Retina (tissue), 1 donor: ENCODE measurements at regions not wholly inside any gene's neighbourhood (a gene's known extent, or its start where the extent isn't known, plus 50 kb on each side); places are given as distances from the start of the nearest gene placed in this dataset.
A peak's percentile ranks its signal among the peaks of the same experiment; 100 is the strongest.

Experiments used
- DNase-seq: peaks from one replicate; pipeline ENCODE4 v3.0.0-alpha.2; 2016

DNA sequence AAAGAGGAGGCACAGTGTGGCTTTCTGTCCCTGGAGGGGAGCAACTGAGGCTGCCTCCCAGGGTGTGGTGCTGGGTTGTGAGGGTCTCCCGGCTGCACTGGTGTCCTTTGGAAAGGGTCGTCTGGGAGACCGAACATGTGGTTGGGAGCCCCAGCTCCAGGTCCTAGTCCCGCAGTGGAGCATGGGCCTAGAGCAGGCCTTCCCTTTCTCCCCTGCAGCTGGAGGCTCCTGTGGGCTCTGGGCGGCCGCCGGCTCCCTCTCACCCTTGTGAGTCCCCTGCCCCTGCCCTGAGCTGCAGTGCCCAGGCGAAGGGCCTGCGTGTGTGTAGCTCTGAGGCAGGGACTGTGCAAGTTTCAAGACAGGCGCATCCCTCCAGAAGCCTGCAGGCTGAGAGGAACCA, 1492.7 kb downstream of the BRD1 start:
- no peak for DNase-seq

DNA sequence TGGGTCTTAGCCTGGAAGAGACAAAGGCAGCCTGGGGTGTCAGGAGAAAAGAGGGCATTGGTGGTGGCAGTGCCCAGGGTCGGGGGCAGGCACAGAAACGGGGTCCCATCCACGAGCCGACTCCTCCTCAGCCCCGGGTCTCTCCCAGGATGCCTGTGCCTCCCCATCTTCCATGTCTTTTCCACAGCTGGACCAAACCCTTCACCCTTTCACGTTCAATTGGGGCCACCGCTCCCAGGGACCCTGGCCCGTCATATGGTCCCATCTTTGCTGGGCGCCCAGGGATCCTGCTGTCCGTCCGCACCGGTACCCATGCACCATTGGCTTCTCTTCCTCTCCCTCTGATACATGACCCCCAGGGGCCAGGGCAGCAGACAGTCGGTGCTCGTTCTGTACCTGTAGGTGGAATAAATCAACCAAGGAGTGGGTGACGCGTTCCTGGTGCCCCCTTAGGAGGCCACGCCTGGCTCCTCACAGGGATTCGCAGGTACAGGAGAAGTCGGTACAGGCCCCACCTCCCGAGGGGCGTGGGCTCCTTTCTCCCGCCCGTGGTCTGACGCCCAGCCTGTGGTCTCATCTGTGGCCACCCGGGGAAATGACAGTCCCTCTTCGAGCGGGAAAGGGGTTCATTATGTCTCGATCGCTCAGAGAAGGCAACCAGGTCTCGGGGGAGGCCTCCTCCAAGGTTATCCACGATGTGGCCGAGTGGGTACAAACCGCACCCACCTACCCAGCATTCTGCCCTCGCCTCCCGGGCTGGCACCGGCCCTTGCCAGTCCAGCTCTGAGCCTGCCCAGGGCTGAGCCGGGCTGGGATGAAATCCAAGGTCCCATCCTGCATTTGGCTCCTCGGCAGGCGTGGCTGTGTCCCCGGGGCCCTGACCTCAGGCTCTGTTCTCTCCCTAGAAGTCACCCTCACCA, 1493.6 kb downstream of the BRD1 start:
- DNase-seq: no peak

GRCh38 chr22:48333323-48333763, 1494.3 kb downstream of the BRD1 start:
- DNase-seq: no peak

GRCh38 chr22:48332438-48333322, 1495.0 kb downstream of the BRD1 start:
- no peak for DNase-seq

- no peak for DNase-seq
These were observed 1495.9 kb downstream of the BRD1 start for GRCh38 chr22:48331691-48332220.

DNA sequence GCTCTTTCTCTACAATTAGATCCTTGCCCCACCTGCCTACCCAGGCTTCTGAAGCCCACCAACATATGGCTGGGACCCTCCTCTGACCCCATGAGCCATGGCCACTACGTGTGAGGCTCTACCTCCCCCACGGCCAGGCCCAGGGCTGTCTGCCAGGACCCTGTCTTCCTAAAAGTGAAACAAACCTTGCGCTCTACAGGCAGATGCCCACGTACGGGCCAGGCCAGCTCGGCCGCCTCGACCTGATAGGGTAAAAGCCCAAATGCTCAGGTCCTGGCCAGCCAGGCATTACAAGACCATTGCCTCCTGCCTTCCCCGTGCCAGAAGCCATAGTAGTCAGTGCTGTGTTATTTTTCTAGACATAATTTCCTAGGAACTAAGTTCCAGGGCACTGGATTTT, 1496.4 kb downstream of the BRD1 start:
- DNase-seq: no peak

DNA sequence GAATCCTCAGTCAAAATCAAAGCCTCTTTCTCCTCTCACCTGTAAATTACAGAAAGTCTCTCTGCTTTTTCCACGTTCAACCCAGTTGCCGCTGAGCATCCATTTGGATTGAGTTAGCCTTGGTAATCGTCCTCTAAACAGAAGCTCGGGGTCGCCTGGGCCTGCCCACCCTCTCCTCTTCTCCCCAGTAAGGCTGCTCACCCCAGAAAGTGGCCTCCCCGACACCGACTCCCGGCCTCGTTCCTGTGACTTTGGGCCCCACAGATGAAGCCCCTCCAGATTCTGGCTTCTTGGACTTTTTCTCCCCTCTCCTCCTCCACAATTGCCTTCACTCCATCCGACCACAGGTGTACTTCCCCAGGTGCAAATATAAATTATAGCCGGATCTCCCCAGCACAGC, 1500.0 kb downstream of the BRD1 start:
- DNase-seq: no peak

GRCh38 chr22:48323746-48324145, 1503.9 kb downstream of the BRD1 start:
- no peak for DNase-seq

GRCh38 chr22:48322907-48323306, 1504.8 kb downstream of the BRD1 start:
- no peak for DNase-seq

- no peak for DNase-seq
These were observed 1505.6 kb downstream of the BRD1 start for GRCh38 chr22:48321986-48322545.

- peak; percentile 69 for DNase-seq
These were observed 1506.8 kb downstream of the BRD1 start for GRCh38 chr22:48320683-48321451.

- DNase-seq: no peak
These were observed 1507.5 kb downstream of the BRD1 start for GRCh38 chr22:48320048-48320682.

DNA sequence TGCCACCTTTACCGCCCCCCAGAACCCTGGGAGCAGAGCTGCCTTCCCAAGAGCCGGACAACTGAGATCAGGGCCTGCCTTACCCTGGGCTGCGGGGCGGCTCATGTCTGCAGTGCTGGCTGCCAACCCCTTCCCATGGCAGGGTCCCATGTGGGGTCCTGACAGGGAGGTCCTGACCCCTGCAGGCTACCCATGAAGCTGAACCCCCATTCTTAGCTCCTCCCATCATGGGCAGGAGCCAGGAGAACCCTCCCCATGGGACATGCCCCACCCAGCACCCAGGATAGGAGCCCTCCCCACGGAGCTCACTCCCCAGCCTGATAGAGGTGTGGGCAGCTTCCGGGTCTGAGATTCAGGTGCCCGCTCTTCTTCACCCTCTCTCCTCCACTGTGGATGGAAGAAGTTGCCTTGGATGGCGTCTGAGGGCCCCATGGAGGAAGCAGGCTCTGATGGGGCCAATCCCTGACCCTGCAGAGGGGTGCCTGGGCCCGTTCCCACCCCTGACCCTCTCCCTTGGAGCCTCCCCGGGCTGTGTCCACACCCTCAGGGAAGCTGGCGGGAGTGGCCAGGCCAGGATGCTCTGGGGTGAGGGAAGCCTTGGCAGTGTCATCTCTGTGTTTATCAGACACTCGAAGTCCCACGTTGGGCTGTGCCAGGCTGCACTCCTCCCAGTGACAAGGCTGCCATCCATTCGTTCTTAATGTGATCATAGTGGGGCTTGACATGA, 1508.2 kb downstream of the BRD1 start:
- DNase-seq: no peak

- no peak for DNase-seq
These were observed 1508.9 kb downstream of the BRD1 start for GRCh38 chr22:48318575-48319320.

GRCh38 chr22:48318173-48318572, 1509.5 kb downstream of the BRD1 start:
- DNase-seq: no peak

DNA sequence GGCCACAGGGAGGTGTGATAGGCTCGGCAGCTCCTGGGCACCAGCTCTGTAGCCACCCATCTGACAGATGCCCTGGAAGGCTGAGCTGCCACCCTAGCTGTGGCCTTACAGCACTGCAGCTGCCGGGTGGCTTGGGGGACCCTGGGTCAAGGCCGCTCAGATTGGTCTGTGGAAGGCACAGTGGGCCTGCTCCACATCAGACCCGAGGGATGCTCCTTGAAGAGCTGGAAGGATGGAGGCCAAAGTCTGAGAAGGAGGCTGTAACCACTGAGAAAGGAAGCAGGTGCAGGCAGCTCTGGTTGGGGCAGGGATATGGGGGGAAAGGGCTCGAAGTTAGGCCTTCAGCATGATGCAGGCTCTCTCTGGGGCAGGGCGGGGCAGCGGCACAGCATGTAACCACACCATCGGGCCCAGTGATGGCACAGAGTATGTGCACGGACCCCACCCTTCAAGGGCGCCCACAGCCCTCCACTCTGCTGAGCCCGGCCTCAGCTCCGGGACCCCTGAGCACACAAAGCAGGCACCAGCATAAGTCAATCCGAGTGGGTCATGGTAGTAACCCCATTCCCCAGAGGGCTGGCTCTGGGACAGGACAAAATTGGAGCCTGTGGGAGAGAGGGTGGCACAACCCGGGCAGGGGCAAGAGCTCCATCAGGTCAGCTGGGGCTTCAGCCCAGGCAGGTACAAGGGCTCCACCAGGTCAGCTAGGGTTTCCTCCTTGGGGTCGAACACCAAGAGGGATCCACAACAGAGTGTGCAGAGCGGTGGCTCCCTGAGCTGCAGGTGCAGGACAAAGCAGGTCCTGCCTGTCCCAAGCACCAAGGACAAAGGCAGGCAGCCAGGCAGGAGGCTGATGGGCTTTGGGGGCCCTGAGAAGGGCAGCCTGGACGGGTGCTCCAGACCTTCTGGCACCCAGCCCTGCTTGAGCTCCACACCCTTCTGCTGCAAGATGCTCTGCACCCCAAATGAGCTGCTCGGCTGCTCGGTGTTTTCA, 1511.1 kb downstream of the BRD1 start:
- no peak for DNase-seq

DNA sequence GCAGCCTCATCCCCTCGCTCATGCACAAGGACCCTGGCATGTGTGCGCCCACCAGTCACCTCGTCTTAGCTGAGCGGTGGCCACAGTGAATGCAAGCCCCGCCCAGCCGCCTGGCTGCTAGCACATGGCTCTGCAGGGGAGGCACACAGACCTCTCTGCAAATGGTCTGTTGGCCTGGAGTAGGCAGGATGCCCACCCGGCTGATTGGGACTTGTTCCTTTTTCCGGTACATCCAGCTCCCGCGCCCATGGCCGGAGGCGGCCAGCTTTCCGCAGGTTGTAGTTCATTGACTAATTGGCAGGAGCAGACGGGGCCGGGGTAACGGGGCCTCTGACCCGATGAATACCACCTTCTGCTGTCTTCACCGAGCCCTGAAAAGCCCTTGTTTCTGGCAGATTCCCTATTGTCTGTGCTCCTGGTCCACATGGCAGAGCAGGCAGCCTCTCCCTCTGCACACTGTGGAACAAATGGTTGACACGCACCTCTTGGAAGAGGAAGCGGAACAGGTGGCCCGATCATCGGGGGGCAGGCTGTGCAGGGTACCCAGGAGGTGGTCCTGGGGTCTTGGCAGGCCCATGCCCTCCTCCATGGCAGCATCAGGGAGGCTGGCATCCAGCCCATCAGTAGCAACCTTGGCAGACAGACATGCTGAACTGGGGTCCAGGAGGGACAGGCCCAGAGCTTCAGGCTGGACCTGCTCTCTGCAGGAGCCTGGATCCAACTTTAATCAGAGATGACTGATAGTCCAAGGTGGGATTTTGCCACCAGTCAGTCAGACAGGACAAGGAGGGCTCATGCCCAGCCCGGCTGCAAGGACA, 1512.0 kb downstream of the BRD1 start:
- DNase-seq: peak; percentile 67

- no peak for DNase-seq
These were observed 1513.6 kb downstream of the BRD1 start for GRCh38 chr22:48314073-48314472.
